G401 (cell line): ENCODE measurements at regions not wholly inside any gene's neighbourhood (a gene's known extent, or its start where the extent isn't known, plus 50 kb on each side); places are given as distances from the start of the nearest gene placed in this dataset.
"Not testable (repeated sequence)": the region's sequence is repeated elsewhere in the genome, so short reads cannot be mapped to it uniquely, and the experiment has no call there.

Experiments
- DNase-seq: peaks from one replicate; pipeline ENCODE4 v3.0.0-alpha.2; 2015; ENCODE audit warnings: low spot score
- in situ Hi-C: cut with HindIII; loops from 2 replicates; pipeline ENCODE4 v1.10.0; 2016; ENCODE audit warnings: low sequenced_read_pairs, mixed read lengths

DNA sequence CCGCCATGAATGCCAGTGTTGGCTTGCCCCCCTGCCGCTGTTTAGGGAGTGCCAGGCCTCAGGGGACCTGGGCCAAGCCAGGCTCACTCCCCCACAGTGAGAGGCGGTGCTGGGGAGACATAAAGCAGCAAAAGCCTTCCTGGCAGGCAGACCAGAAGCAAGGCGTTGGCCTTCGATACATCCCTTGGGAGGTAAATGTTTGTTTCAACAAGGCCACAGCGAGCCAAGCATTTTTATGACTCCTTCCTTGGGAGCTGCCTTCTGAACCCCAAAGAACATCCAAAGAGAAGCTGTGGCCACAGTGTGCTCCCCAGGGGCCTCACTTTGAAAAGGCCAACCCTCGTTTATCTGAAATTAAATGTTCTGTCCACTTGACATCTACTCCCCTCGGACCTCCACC, 119.7 kb upstream of the CIBAR2 start:
- in situ Hi-C loops, result no loop called here
- DNase-seq, result no peak

DNA sequence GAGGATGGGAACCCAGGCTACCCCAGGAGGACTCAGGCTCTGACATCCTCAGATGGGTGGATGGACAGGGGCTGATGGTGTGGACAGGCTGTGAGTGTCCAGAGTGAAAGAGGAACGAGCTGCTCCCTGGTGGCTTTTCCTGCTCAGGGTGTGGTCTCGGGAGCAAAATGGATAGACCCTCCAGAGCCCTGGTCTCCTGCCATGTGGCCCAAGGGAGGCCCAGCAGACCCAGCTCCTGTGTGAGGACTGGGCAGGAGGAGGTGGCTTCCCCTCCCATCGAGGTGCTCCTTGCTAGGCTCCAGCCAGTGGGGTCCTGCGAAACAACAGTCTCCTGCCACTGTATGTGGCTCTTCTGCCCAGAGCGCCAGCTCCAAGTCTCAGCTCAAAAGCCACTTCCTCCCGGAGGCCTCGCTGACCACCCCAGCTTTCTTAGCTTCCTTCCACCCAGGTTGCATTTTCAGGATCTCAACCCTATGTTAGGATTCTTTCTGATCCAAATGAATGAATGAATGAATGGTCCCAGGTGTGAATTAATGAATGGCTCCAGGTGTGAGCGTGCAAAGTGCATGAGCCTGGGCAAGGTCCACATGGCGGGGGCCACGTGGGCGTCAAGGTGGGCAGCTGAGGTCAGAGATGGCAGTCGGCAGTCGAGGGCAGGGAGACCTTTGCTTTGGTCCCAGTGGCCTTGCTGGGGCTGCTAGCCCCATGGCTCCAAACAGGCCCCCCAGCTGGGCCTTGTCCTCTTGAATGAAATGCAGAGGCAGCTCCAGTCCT, 120.3 kb upstream of the CIBAR2 start:
- in situ Hi-C loops, result no loop called here
- no peak for DNase-seq

DNA sequence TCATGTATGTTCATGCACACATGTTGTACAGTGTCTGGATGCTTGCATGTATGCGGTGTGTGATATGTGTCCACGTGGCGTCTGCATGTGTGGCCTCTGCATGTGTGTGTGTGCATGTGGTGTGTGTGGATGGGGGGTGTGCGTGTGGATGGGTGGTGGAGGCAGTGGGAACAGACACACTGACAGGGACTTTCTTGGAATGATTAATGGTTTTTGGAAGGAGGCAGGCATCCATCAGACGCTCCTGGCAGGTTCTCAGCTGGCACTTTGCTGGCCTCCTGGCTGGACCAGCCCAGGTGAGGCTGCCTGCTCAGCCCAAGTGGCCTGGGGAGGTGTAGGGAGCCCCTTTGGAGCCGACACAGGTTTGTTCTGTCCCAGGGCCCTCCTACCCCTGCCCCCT, 121.2 kb upstream of the CIBAR2 start:
- no peak for DNase-seq
- in situ Hi-C loops, result no loop called here

DNA sequence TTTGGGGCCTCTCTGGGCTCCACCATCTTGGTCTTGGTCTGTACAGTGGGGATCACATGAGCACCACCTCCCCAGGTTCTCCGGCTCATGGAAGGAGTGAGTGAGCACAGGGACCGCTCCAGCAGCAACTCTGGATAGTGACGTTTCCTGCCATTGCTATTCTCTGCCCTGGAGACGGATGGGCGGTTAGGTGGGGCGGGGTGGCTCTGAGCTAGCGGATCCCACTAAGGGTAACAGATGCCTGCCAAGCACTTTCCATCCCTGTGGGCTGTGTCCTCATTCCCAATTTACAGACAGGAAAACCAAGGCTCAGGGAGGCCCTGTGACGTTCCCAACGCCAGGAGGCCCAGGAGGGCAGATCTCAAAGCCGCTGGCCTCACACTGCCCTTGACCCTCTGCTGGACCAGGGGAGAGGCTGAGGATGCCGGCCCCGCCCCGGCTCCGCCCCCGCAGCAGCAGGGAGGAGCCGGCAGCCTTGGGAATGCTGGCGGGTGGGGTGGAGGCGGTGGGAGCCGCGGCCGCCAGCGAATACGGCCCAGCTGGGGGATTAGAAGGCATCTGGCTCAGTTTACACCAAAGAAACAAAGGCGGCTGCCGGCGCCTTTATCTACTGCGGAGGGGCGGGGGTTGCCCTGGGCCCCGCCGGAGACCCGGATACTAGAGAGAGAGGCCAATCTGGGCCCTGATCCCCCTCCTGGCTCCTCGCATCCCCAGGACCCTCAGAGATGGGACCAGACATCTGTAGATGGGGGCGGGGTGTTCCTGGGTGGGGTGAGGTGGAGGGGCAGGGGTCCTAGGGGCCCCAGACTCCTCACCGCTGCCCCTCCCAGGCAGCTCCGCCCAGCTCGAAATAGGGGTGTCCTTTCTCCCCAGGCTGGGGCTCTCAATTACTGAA, 122.3 kb upstream of the CIBAR2 start:
- peak; percentile 62 for DNase-seq
- in situ Hi-C loops, result no loop called here

DNA sequence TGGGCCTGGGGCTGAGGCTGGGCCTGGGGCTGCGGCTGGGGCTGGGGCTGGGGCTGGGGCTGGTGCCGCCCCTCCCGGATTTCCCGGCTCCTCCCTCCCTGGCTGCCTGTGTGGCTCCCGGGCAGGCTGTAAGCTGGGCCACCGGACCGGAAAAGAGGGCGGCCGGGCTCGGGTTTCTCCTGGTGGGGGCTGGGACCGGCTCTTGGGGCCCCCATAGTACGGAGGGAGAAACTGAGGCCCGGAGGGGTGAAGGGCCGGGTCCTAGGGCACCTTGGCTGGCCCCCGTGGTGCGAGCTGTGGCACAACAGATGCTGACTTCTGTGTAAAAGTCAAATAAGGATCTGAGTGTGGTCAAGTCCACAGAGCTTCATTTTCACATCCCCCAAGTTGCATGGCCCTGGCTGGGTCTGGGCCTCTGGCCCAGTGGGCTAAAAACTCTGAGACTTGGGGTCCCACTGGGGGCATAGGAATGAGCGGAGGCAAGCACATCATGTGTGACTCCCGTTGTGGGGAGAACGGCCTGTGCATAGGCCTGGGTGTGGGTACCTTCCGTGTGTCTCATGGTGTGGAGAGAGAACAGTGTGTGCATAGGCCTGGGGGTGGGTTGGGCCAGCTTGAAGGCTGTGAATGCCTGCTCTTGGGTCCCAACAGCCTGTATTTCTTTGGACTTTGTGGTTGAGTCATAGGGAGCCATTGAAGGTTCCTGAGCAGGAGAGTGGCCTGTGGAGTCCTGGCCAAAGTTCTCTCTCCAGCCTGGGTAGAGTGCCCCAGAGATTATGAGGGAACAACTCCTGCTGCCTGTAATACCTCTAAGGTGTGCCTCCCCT, 123.9 kb upstream of the CIBAR2 start:
- DNase-seq, result no peak
- in situ Hi-C loops, result no loop called here

DNA sequence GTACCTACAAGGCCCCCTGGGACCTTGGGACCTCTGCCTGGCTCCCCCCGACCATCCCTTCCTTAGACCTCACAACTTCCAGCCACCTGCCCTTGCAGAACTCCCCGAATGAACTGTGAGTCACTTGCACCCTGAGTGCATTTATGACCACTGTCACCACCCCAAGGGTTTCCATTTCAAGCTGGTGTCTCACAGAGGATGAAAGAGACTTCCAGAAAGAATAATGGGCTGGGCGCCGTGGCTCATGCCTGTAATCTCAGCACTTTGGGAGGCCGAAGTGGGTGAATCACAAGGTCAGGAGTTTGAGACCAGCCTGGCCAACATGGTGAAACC, 124.5 kb upstream of the CIBAR2 start:
- no peak for DNase-seq
- in situ Hi-C loops, result no loop called here

DNA sequence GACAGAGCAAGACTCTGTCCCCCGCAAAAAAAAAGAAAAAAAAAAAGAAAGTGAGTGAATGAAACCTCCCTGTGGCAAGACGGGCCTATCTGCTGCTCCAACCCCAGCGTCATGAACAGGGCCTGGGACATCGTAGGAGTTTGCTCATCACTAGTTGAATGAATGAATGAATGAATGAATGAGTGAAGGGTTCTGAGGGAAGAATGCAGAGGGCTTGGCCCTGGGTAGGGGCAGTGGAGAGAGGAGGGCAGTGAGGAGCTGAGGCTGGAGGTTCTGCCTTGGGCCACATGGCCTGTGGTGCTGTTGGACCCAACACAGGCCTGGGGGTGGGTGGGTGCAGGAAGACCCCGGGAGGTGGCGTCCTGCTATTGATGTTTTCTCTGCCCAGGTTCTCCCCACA, 125.5 kb upstream of the CIBAR2 start:
- in situ Hi-C loops, result no loop called here
- no peak for DNase-seq

DNA sequence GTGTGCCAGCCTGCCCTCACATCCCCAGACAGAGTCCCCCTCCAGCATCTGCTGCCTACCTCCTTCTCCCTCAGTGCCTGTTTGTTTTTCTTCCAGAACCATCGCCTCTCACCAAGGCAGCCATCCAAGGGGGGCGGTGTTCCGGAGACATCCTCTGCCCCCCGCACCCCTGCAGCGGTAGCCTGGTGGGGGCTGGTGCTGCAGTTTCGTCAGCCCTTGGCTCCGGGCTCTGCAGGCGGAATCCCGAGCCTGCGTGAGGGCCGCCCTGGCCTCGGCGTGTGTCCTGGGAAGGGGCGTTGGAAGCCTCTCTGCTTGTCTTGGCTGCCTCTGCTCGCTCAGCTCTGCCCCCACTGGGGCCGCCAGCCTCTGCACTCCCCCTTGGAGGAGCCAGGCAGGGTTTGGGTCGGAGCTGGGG, 126.0 kb upstream of the CIBAR2 start:
- no peak for DNase-seq
- in situ Hi-C loops, result no loop called here

DNA sequence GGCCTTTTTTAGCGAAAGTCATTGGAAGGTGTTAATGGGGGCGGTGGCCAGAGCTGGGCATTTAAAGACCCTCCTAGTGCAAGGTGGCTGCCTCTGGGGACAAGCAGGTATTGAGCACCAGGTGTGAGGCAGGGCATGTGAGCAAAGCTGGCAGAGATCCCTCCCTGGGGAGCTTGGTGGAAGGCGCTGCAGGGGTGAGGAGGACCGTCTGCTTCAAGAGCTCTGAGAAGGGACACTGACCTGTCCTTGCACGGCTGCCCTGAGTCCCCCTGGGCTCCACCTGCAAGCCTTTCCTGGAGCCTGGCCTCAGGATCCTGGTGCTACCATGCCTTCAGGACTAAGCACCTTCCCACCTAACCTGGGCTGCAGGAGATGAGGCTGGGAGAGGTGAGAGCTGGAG, 127.0 kb upstream of the CIBAR2 start:
- in situ Hi-C loops, result no loop called here

DNA sequence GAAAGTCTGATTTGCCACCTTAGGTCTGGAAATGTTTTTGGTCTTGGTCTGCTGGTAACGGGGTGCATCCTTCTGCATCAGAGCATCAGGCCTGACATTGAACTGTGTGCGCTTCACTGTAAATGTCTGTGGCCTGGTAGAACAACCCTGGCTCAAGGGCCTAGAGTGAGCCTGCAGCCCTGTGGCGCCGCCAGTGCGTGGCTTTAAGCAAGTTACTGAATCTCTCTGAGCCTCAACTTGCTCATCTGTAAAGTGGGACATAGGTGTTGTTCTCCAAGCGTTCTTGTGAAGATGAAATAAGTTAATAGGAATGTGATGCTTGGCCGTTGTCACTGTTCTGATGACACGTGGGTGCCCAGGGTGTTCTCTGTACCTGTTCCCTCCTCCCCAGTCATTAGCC, 127.6 kb upstream of the CIBAR2 start:
- DNase-seq, result no peak
- in situ Hi-C loops, result no loop called here

More for the DNA sequence above, 127.0 kb upstream of the CIBAR2 start:
- no peak for DNase-seq

DNA sequence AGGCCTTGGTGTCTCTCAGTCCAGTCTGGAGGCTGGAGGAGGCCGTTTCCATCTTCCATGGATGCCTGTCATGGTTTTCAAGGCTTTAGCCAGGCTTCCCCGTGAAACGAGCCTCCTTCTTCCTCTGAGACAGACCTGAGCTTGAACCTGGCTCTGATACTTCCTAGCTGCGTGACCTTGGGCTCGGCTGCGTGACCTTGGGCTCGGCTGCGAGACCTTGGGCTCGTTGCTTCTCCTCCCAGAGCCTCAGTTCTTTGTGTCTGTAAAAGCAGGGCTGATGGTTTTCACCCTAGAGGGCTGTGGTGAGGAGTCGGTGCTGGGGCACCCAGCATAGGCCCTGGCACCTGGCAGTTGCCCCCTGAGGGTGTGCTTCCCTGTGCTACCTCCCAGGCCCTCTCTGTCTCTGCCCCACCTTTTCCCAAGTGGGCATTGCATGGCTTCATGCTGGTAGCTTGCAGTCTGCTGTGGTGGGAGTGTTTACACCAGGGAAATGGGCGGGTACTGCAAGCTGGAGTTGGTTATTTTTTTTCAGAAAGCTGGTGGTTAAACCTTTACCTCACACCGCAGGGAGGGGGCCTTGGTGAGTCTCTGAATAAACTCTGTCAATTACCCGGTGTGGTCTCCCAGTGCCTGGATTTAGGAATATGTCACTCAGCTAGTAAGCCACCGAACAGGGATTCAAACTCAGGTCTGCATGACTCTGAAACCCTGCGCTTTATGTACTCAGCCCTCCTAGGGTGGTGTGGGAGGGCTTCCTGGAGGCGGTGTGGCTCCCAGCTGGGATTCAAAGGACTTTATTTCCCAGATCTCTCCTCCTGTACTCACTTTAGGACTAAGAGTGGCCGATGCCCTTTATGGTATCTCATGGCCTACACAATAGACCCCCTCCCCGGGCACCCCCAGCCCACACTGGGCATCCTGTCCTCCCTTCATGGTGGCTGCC, 129.0 kb upstream of the CIBAR2 start:
- in situ Hi-C loops, result no loop called here
- DNase-seq, result no peak

DNA sequence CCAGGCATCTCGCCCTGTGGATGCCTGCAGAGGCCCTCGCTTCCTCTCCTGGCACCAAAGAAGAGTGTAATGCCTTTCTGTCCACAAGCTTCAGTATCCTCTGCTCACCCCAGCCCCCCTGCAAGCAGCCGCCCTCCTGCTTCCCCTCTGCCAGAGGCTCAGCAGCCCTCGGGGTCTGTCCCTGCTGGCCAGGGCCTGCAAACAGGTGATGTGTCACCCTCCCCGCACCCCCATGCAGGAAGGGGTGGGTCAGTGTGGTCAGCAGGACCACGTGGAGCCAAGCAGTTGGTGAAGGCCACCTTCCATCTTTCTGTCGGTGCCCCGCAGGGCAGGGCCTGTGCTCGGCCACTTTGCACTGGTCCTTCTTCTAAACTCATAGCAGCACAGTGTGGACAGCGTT, 129.9 kb upstream of the CIBAR2 start:
- no peak for DNase-seq
- in situ Hi-C loops, result no loop called here

DNA sequence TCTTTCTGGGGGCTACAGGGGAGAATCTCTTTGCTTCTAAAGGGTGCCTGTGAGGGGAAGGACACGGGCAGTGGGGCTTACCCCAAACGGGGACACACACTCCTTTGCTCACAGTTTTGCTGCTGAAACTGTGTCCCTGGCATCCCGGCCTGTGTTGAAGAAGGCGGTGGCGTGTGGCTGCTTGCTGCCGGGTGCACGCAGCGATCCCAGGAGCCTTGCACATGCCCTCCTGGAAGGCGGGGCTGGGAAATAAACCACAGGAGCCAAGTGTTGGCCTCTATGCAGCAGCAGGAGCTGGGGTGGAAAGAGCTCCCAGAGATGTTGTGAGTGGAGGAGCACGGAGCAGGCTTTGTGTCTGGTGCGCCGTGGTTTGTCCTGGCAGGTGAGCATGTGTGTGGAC, 131.0 kb upstream of the CIBAR2 start:
- no peak for DNase-seq
- in situ Hi-C loops, result no loop called here

DNA sequence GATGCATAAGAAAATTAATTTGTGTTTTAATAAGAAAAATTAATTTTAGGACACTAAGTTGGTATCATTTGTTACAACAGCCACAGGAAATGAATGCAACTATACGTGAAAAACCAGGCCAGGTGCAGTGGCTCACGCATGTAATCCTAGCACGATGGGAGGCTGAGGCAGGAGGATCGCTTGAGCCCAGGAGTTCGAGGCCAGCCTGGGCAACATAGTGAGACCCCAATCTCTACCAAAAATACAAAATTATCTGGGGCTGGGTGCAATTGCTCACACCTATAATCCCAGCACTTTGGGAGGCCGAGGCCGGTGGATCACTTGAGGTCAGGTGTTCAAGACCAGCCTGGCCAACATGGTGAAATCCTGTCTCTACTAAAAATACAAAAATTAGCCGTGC, 132.2 kb upstream of the CIBAR2 start:
- in situ Hi-C loops, result not testable (repeated sequence)

DNA sequence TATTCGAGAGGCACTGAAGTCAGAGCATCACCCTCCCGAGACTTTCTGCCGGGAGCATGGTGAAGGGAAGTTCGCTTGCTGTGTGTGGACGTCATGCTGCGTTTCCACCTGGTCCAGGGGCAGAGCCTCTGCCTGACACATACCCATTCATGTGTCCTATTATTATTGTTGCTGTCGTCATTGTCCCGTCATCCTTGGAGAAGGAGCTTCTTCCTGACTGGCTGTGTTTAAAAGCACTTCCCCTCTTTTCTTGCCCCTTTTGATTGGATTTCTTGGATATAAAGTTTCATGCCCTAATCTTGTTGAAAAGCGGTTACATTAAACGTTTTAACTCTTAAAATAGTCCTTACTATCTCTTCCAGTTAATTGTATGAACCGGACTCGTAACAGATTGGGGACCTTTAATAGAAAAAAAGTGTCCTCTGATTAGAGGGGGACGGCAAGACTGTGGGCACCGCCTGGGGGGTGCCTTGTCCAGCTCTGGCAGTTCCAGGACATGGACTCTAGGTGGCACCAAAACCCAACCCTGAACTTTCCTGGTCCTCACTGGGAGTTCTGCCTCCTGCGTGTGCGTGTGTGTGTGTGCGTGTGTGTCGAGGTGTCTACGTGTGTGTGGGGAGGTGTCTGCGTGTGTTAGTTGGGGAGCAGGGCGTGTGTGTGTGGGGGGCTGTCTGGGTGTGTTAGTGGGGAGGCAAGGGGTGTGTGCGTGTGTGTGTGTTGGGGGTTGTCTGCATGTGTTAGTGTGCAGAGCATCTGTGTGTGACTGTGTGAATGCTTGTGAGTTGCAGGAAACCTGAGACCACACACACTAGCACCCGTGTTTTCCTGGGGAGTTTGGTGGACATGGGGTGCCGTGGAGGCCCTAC, 133.3 kb upstream of the CIBAR2 start:
- DNase-seq, result peak; percentile 88
- in situ Hi-C loops, result no loop called here

More for the DNA sequence above, 132.2 kb upstream of the CIBAR2 start:
- DNase-seq, result not testable (repeated sequence)

DNA sequence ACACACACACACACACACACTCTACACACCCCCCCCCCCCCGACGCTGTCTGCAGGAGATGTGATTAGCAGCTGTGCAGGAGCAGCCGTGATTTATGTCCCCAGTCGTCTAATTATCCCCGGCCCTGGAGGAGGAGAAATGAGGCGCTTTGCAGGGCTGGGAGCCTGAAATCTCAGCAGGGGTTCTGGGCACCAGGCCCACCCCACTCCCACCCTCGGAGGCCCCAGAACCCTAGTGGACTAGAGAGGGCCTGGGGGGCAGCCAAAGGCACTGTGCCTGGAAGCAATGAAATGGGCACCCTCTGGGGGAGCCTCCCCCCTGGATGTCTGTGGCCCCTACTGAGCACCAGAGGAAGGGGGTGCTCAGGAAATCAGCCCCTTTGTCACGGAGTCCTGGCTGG, 134.2 kb upstream of the CIBAR2 start:
- no peak for DNase-seq
- in situ Hi-C loops, result no loop called here

DNA sequence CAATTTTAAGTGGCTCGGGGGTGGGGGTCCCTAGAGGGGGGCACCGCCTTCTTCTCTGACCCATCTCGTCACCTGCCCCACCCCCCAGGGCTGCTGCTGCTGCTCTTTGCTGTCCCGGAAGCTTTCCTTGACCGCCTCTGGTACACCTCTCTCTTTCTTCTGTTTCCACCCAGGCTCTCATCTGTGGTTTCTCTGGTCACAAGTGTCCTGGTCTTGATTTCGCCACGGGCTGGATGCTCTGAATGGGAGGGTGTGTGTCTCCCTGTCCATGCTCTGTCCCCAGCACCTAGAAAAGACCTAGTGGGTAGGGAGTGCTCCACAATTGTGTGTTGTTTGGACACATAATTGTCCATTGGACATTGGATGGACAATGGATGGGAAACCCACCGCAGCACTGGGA, 134.7 kb upstream of the CIBAR2 start:
- in situ Hi-C loops, result no loop called here
- DNase-seq, result no peak

DNA sequence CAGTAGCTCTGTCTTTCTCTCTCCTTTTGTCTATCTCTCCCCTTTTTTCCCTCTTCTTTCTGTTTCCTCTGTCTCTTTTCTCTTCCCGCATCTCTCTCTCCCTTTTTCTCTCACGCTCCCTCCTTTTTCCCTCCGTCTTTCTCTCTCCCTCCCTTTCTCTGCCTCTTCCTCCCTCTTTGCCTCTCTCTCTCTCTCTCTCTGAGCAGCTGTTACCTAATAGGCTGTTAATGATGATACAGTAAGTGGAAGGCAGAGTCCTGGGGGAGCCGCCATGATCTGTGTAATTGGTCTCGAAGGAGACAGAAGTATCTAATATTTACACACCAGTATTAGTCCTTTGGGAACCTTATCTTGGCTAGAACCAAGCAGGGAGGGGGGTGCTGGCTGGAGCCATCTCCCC, 136.1 kb upstream of the CIBAR2 start:
- no peak for DNase-seq
- in situ Hi-C loops, result no loop called here
